ENCODE measurements at regions not wholly inside any gene's neighbourhood (a gene's known extent, or its start where the extent isn't known, plus 50 kb on each side); places are given as distances from the start of the nearest gene placed in this dataset.

DNA sequence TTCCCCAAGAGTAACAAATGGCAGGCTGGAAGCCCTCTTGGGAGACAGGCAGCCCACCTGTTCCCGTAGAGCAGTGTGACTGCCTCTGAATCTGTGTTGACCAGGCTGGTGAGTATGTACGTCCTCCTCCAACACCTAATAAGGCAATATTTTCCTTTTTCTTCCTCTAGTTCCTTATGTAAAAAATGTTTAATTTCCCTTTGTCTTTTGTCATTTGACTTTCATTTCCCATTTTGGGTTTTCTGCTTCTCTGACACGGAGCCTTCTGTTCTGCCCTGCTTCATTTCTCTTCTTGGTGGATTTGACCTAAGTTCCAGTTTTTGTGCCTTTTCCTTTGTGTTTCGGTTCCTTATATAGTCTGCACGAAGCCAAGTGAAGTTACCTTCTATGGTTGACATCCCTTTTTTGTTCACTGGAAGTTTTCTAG lies 65.8 kb upstream of the ATF3 start:
- no peak for TF ChIP-seq EZH2 (IDR thresholded peaks at IDR 0.05; ENCODE audit: insufficient read depth, poor library complexity, severe bottlenecking)
- no peak for TF ChIP-seq EZH2phosphoT487 (IDR thresholded peaks at IDR 0.05; ENCODE audit: insufficient read depth, low read depth)
